HG03196 (cell line): ENCODE measurements at regions not wholly inside any gene's neighbourhood (a gene's known extent, or its start where the extent isn't known, plus 50 kb on each side); places are given as distances from the start of the nearest gene placed in this dataset.
"Not testable (repeated sequence)": the region's sequence is repeated elsewhere in the genome, so short reads cannot be mapped to it uniquely, and the experiment has no call there.

ENCODE experiments used
- ATAC-seq: cut with Tn5 transposase; IDR thresholded peaks from one replicate; pipeline ENCODE4 v1.9.1; 2021; ENCODE audit not compliant: unreplicated experiment

DNA sequence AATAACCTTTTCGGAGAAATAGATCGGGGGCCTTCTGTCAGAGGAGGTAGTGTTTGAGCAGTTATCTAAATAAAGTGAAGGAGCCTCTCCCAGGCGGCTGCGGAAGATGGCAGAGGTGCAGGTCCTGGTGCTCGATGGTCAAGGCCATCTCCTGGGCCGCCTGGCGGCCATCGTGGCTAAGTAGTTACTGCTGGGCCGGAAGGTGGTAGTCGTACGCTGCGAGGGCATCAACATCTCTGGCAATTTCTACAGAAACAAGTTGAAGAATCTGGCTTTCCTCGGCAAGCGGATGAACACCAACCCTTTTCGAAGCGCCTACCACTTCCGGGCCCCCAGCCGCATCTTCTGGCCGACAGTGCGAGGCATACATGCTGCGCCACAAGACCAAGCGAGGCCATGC lies 186.1 kb downstream of the KTN1 start:
- ATAC-seq, result no peak

DNA sequence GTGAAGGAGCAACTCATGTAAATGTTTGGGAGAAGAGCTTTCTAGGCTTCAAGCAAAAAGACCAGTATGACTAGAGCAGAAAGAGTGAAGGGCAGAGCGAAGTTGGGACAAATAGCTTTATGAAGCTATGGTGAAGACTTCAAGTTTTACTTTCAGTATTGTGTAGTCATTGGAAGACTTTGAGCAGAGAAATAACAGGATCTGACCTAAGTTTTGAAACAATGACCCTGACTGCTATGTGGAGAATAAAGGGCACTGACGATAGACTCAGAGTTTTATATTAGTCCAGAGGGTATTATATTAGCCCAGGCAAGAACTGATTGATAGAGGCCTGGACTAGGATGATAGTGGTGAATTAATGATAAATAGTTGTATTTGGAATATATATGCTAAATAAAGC lies 187.3 kb downstream of the KTN1 start:
- no peak for ATAC-seq

DNA sequence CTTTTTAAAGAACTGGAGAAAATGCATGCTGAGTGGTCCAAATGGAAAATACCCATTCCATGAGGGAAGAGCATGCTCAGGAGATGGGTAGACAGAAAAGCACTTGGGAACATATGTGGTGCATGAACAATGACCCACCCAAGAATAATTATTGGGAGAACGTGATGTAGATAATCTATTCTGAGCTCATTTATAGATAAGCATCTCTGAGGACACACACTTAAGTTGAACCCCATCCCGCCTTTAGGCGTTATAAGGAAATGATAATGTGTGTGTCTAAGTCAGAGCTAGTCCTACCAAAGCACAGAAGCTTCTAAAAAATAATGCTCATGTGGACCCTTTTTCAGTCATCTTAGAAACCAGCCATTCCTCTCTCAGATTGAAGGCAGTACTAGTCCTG lies 189.9 kb downstream of the KTN1 start:
- no peak for ATAC-seq

DNA sequence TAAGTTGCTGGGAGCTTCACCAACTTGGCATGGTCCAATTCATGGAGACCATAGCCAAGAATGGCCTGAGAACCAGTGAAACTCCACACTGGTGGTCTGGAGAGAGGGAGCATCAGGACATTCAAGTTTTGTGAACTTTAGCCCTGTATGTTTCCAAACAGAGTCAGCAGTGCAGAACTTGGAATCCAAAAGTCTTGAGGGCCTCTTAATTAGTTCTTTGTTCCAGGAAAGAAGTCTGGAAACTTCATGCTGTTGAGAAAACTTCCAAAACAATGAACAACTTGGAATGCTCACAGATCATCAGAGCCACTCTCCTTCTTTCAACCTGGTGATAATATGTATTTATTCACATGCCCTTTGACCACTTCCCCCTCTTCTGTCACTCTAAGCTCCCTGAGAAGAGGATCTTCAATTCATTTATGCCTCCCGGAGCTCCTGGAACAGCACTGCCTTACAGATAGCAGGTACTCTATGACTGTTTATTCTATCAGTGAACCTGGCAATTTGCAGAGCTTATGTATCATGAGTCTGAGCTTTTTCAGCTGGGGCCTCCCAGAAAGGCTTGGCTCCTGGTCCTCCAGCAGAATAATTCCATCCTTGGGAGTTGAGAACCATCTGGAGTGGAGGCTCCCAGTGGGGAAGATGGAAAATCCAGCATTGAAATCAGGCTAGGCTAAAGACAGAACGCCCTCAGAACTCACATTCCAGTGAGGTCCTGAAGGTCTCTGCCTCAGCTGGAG lies 191.4 kb downstream of the KTN1 start:
- ATAC-seq, result no peak

DNA sequence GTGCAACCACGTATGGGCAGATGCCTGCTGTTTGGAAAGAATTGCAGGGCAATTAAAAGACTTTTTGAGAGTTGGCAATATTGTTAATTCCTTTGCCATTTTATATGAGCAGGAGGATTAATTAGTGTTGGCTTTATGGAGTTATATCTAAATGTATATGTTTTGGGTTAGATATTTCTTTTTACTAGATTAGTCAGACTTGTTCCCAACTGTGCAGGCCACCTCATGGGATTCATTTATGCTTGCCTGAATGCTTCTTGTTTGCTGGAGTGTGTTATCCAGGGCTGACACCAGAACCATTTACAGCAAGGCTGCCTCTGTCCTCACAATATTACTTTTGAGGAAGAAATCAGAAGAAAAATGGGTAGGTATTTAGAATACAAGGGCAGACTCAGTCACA lies 192.5 kb downstream of the KTN1 start:
- ATAC-seq, result no peak

DNA sequence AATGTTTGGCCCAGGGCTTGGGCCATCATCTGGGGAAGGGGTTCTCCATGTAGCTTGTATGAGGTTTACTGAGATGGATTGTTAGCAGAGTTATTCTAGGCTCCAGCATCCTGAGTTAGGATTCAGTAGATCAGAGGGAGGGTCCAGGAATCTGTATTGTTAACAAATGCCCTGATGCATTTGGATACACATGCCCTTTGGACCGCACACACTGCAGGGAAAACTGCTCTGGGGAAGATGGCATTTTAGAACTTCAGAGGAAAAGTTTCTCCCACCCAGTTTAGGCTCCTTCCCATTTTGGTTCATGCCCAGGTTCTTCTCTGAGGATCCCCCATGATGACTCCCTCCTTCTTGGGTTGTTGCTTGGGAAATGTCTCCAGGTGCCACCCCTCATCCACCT lies 193.3 kb downstream of the KTN1 start:
- no peak for ATAC-seq

DNA sequence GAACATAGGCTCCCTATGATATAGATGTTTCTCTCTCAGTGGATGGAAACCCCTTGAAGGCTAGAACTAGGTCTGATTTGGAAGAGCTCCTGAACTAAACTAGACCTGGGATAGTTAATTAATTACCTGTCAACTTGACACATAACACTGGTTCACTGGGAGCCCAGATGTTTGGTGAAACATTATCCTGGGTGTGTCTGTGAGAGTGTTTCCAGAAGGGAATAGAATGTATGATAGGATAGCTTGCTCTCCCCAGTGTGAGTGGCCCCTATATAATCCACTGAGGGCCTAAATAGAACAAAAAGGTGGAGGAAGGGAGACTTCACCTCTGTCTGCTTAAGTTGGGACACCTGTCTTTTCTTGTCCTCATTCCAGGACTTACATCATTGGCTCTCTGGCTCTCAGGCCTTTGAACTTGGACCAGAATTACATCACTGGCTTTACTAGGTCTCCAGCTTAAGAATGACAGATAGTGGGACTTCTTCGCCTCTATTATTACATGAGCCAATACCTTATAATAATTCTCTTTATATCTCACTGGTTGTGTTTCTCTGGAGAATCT lies 194.1 kb downstream of the KTN1 start:
- ATAC-seq, result no peak

DNA sequence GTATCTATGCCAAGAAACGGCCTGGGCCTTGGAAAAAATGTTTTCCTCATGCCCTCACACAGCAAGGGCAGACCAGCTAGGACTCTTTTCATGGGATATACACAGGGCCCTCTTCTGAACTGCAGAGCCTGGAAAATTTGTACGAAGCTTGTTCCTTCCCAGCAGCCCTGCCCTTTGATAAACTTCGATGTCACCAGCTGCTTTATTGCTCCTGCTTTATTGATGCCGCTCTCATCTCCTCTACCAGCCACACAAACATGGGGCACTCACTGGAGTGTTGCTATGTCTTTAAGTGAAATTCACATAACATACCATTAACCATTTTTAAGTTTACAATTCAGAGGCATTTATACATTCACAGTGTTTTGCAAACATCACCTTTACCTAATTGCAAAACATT lies 197.9 kb downstream of the KTN1 start:
- ATAC-seq, result no peak

DNA sequence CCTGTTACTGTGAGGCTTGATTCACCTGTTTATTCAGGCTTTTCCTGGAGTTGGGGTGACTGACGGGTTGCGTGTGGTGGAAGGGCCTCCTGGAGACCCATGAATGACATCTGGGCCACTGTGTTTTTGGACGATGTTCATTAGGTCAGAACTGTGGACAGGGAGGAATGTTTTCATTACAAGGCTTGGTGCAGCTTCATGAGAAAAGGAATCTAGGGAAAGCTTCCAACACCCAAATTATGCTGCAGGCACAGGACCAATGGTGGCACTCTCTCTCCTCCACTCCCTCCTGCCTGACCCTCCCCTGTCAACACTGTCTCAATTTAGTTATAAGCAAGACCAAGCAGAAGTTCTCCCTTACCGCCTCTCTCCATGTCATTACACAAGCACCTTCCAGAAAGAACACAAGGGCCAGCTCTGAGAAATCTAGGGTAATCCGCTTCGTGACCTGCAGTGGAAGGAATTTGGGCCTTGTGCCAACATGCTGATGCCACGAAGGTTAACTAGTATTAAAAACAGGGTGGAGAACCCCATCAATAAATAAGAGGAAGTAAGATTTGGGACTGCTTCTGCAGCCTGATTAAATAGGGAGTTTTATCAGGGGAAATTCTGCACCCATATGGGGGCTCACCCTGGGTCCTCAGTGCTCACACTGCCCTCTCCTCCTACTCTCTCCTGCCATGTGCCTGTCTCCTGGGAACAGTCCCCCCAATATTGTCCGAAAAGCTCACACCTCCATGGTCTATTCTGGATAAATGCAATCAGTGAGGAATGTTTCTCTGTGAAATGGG lies 200.3 kb downstream of the KTN1 start:
- ATAC-seq, result no peak

DNA sequence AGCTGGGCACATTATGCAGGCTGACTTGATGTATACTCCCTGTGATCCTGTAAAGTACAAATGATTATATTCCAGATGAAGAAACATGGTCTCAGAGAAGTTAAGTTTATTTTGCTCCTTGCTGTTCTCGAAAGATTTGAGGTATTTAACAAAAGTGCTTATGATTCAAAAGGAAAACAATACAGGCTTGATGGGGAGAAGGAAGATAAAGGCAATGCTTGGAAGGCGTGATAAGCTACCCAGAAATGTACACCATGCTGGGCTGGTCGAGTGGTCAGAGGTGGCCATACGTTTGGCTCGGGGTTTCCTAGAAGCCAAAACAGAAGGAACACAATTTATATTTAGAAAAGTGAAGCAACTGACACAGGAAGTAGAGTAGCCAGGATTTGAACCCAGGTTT lies 201.0 kb downstream of the KTN1 start:
- no peak for ATAC-seq

DNA sequence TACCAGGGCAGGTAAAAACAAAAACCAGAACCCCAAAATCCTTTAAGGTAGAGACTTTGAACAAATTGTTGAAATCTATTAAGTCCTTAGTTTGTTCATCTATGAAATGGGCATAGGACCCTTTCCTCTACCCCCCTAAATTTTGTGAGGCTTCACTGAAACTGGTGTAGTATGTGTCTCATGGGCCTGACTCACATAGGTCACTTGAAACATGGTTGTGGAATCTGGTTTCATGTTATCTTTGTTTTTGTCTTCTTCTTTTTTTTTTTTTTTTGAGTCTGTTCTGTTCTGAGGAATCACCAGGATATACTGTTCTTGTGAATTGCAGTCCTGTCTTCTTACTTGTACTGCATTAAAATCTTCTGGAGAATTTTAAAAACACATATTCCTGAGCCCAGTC lies 202.2 kb downstream of the KTN1 start:
- ATAC-seq, result no peak

DNA sequence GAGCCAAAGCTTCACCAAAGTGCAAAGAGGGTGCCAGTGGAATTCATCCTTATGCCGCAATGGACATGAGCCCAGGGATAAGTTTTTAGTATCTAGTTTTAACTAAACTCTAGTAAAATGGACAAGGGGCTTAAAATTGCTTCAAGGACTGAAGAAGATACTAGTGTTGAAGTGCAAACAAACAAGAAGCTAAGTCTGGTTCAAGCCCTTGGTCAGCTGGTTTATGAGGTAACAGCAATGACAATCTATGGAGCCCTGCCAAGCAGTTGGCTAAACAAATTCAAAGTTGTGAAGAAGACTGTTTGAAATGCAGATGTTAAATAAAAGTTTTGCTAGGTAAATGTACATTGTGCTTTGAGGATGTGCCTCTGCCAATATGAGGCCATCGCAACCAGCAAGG lies 209.4 kb downstream of the KTN1 start:
- ATAC-seq, result no peak

DNA sequence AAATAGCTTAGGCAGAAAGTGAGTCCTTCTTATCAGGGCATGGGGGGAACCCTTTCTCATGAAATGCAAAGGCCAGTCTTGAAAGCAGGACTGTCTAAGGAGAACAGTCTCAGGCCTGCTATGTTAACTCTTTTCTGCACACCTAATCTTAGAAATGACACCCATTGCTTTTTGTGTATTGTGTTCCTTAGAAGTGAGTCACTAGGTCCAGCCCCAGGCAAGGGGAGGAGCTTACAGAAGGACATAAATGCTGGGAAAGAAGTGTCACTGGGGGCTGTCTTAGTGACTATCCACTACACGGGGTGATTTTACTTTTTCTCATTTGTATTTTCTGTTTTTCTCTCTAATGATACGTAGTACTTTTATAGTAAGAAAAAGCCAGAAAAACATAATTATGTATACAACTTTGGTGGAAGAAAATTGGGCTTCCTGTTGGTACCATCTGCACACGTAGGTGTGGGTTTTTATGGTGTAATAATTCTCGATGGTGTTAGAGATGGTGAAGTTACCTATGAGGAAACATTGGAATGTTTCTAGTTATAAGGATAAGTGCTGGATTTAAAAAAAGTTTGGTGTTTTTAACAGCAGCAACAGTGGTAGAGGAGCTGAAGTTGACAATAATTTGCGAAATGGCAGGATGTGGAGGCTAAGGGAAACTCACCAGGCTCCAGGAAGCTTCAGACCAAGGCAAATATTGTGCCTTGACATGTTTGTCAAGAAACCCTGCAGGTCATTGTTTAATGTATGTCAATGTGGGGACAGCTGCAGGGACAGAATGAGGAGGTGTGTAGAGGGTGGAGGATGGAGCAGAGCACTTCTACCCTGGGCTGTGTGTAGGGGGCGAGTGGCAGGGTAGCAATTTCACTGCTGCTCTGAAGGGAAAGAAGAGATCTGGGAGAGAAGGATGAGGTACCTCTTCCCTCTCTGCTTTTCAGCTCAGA lies 214.9 kb downstream of the KTN1 start:
- no peak for ATAC-seq

DNA sequence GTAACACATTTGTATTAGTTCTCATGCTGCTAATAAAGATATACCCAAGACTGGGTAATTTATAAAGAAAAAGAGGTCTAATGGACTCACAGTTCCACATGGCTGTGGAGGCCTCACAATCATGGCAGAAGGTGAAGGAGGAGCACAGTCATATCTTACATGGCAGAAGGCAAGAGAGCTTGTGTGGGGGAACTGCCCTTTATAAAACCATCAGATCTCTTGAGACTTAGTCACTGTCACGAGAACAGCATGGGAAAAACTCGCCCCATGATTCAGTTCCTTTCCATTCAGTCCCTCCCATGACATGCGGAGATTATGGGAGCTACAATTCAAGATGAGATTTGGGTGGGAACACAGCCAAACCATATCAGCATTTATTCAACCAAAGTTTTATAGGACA lies 216.5 kb downstream of the KTN1 start:
- not testable (repeated sequence) for ATAC-seq

DNA sequence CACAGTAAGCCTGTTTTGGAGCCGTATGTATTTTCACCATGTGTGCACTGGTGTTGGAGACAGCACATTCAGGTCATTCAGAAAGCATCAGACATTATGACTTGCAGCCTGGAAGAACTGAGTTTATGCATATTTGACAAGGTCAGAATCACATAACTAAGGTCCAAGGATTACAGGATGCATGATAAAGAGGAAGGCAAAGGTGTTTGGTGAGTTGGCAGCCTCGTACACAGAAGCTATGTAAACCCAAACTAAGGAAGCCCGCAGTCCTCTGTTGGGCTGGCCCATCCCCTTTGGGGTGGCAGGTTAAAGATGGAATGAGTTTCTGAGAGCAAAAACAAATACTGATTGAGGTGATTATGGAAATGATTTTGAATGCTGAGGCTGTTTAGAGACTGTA lies 218.4 kb downstream of the KTN1 start:
- no peak for ATAC-seq

DNA sequence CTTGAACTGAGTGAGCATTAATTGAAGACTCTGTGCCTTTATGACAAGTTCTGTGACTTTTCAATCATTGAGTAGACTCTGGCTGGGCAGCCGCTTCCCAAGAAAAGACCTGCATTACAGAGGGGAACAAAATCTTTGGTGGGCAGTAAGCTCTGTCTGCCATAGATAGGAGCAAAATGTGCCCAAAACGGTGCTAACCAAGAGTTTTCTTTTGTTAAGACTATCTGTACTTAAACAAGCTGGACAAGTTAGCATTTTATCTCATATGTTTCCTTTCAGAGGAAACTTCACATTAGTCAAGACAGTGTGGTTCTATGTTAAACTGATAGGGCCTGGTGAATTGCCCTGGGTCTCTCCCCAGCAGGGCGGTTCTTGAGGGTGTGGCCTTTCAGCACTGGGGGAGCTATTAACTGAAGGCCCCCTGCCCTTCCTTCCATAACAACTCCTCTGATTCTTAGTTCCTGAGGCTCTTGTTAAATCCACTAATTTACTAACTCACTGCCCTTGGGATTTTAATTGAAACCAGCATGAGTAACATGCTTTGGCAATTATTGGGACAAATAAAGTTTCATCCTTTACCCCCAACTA lies 219.6 kb downstream of the KTN1 start:
- no peak for ATAC-seq

DNA sequence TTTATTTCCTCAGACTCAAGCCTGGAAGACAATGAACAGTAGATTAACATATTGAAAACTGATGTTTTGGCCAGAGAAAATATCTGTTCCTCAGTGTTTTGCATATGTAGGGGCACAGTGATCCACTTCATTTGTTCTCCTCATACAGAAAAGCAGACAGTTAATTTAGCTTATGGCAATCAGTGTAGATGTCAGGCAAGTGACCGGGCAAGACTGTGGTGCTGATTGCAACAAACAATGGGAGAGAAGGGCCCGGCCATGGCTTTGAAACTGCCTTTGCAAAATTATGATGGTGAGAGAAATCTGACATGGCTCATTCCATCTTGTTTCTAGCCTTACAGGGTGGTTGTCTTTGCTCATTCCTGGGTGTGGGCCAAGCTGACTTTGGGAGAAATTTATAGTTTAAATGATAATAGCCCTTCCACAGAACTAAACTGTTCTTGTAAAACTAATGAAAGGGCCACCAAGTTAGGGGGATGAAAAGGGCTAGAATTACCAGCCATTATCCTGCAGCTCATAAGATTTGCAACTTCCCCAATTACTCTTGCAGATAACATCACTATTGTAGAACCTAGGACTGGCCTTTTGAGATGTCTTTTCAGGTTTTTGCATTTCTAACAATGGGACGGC lies 220.3 kb downstream of the KTN1 start:
- ATAC-seq, result no peak

DNA sequence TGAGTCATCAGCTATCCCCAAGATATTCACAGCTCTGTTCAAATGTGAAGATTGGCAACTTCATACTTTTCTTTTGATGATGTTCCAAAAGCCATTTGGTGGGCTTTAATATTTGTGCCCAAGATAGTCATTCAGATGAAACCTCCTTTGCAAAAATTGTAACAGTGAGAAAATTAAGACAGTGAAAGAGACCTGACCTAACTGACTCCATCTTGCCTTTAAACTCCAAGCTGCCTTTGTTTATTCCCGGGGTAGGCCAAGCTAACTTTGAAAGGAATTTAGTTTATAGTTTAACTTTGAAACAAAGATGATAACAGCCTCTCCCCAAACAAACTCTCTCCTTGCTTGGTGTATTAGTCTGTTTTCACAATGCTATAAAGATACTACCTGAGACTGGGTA lies 221.1 kb downstream of the KTN1 start:
- no peak for ATAC-seq

DNA sequence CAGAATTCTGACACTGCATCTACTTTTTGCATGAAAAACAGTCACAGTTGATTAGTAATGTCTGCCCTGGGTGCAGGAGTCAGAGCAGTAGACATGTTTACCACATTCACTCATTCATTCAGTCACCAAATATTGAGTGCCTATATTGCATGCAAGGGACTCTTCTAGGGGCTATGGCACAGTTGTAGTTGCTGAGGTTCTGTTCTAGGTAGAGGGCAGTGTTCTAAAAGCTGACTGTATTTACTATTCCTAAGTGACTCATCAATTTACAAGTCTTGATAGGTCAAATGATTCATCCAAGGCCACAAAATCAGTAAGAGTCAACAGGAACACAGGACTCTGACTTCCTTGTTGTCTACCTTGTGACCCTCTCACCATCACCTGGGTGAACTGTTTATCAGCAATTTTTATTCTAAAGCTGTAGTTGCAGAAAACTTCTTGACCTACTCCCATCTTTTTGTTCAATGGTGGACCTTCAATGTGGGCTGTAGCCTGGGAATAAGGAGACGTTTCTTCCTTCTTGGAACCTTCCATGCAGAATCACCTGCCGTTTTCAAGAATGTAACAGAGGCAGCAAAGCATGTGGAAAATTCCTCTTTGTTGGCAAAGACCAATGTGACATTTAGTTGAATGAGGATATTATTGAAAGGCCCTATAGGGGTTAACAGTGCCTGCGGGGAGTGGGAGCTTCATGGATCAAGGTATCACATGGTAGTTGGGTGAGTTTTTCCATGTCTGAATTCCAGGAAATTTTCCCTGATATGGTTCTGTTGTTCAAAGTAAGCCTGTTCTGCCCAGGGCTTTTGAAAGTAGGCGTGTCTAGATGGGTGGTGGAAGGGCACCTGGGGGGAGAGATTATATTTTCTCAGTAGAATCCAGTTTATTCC lies 223.2 kb downstream of the KTN1 start:
- no peak for ATAC-seq
